Mesenchymal stem cell (in vitro differentiated cells and primary cell): ENCODE measurements at regions not wholly inside any gene's neighbourhood (a gene's known extent, or its start where the extent isn't known, plus 50 kb on each side); places are given as distances from the start of the nearest gene placed in this dataset.

Experiments used
- DNase-seq: peaks from one replicate; pipeline ENCODE4 v3.0.0-alpha.2; 2013
- H2AFZ ChIP-seq: one replicate; pipeline ENCODE4 v1.6.1; 2013; ENCODE audit warnings: low read depth, mild to moderate bottlenecking, control low read depth, inconsistent platforms, low read length, moderate library complexity
- H2AK5ac ChIP-seq: 2 replicates; pipeline ENCODE4 v1.6.1; 2013; ENCODE audit warnings: low read length, moderate library complexity, mild to moderate bottlenecking, inconsistent platforms; ENCODE audit not compliant: severe bottlenecking
- H2BK120ac ChIP-seq: one replicate; pipeline ENCODE4 v1.6.1; 2013; ENCODE audit warnings: low read depth, mild to moderate bottlenecking, inconsistent platforms, low read length, moderate library complexity
- H2BK12ac ChIP-seq, 2 experiments: one replicate each; pipeline ENCODE4 v1.6.1; 2013; ENCODE audit warnings: inconsistent platforms in 2 of 2, low read length in 2 of 2, mild to moderate bottlenecking in 2 of 2, moderate library complexity in 2 of 2, control low read depth in 1 of 2
- H2BK15ac ChIP-seq: one replicate; pipeline ENCODE4 v1.6.1; 2013; ENCODE audit warnings: mild to moderate bottlenecking, low read depth, inconsistent platforms; ENCODE audit not compliant: poor library complexity, severe bottlenecking
- H2BK5ac ChIP-seq: 2 replicates; pipeline ENCODE4 v1.6.1; 2013; ENCODE audit warnings: low read depth, mild to moderate bottlenecking, low read length, control low read depth, inconsistent platforms; ENCODE audit not compliant: poor library complexity, severe bottlenecking
- H3K14ac ChIP-seq, 2 experiments: one replicate each; pipeline ENCODE4 v1.6.1; 2013; ENCODE audit warnings: inconsistent platforms in 2 of 2, low read length in 2 of 2, control low read depth in 1 of 2, mild to moderate bottlenecking in 1 of 2, moderate library complexity in 1 of 2
- H3K18ac ChIP-seq, 2 experiments: one replicate each; pipeline ENCODE4 v1.6.1; 2013; ENCODE audit warnings: inconsistent platforms in 2 of 2, low read length in 2 of 2, control low read depth in 1 of 2, low read depth in 1 of 2, mild to moderate bottlenecking in 1 of 2
- H3K23ac ChIP-seq, 2 experiments: one replicate each; pipeline ENCODE4 v1.6.1; 2013; ENCODE audit warnings: inconsistent platforms in 2 of 2, low read length in 2 of 2, mild to moderate bottlenecking in 2 of 2, moderate library complexity in 2 of 2, control low read depth in 1 of 2
- H3K27ac ChIP-seq: 2 replicates; pipeline ENCODE4 v1.5.1; 2013; ENCODE audit warnings: mild to moderate bottlenecking, moderate library complexity, low read length, control low read depth, inconsistent platforms; ENCODE audit not compliant: poor library complexity, severe bottlenecking
- H3K27me3 ChIP-seq, 2 experiments: 2 replicates each; pipeline versions ENCODE4 v1.6.1 to v1.7.0; 2013; ENCODE audit warnings: low read length in 2 of 2, mild to moderate bottlenecking in 2 of 2, moderate library complexity in 2 of 2, control low read depth in 1 of 2, inconsistent platforms in 1 of 2; ENCODE audit not compliant: control insufficient read depth in 1 of 2, insufficient read depth in 1 of 2
- H3K36me3 ChIP-seq, 2 experiments: 2 replicates each; pipeline versions ENCODE4 v1.6.1 to v1.7.0; 2013; ENCODE audit warnings: low read length in 2 of 2, control low read depth in 1 of 2, inconsistent platforms in 1 of 2, low read depth in 1 of 2, mild to moderate bottlenecking in 1 of 2; ENCODE audit not compliant: insufficient read depth in 2 of 2, control insufficient read depth in 1 of 2
- H3K4ac ChIP-seq, 2 experiments: one replicate each; pipeline ENCODE4 v1.6.1; 2013; ENCODE audit warnings: inconsistent platforms in 2 of 2, low read length in 2 of 2, mild to moderate bottlenecking in 2 of 2, moderate library complexity in 2 of 2, control low read depth in 1 of 2, low read depth in 1 of 2
- H3K4me1 ChIP-seq: 2 replicates; pipeline ENCODE4 v1.6.1; 2013; ENCODE audit warnings: low read depth, low read length, control low read depth; ENCODE audit not compliant: control insufficient read depth, insufficient read depth
- H3K4me2 ChIP-seq: 2 replicates; pipeline ENCODE4 v1.6.1; 2013; ENCODE audit warnings: low read length, mild to moderate bottlenecking, inconsistent platforms; ENCODE audit not compliant: poor library complexity, severe bottlenecking
- H3K4me3 ChIP-seq, 2 experiments: 2 replicates each; pipeline versions ENCODE4 v1.5.1 to v1.7.0; 2013; ENCODE audit warnings: low read length in 2 of 2, mild to moderate bottlenecking in 2 of 2, control low read depth in 1 of 2, low read depth in 1 of 2; ENCODE audit not compliant: insufficient read depth in 1 of 2
- H3K79me1 ChIP-seq: replicated peaks from 2 replicates; pipeline ENCODE4 v1.6.1; 2013; ENCODE audit warnings: mild to moderate bottlenecking, control low read depth, low read length, inconsistent platforms; ENCODE audit not compliant: poor library complexity, severe bottlenecking
- H3K9ac ChIP-seq: 2 replicates; pipeline ENCODE4 v1.7.0; 2013; ENCODE audit warnings: mild to moderate bottlenecking, low read length, moderate library complexity
- H3K9me3 ChIP-seq: 2 replicates; pipeline ENCODE4 v1.7.0; 2013; ENCODE audit warnings: mild to moderate bottlenecking, low read length; ENCODE audit not compliant: control insufficient read depth
- H4K8ac ChIP-seq: one replicate; pipeline ENCODE4 v1.6.1; 2013; ENCODE audit warnings: inconsistent platforms, mild to moderate bottlenecking, low read length, moderate library complexity
- H4K91ac ChIP-seq: one replicate; pipeline ENCODE4 v1.6.1; 2013; ENCODE audit warnings: mild to moderate bottlenecking, low read length, inconsistent platforms
- WGBS: methylation state at CpG from one replicate; pipeline ENCODE4 v1.1.7; 2013; ENCODE audit warnings: mixed read lengths; 5-methylcytosine and 5-hydroxymethylcytosine counted together

DNA sequence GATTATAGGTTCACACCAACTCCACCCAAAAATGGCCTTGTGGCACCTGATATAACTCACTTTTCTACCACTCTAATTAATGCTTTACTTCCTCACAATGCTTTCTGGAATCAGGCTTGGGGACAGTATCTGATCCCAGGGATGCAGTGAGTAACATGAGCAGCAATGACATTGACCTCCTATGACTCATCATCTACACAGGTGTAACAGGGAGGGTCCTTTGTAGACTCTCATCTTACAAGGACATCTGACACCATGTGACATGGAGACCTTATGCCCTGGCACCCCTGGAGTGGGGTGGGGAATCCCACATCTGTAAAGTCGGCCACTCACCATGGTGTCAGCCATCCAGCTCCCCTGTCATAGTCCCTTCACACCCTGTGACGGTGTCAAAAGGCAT, 586.4 kb downstream of the MED13L start:
- H3K18ac ChIP-seq, result no peak overlapping the region
- H2BK12ac ChIP-seq, result no peak overlapping the region
- no peak overlapping the region for H3K4ac ChIP-seq
- no peak overlapping the region for H2BK15ac ChIP-seq
- no peak overlapping the region for H2BK5ac ChIP-seq
- H3K4me1 ChIP-seq, result no peaks in the 10 kb centered on the region
- no peak for DNase-seq
- H2AK5ac ChIP-seq, result no peak overlapping the region
- H3K9me3 ChIP-seq, result no peaks in the 10 kb centered on the region
- no peak overlapping the region for H3K4me2 ChIP-seq
- no peak overlapping the region for H3K23ac ChIP-seq
- 80% methylated on average over 2 of the region's 2 CpGs for WGBS
- no peak overlapping the region for H3K4me3 ChIP-seq
- H4K8ac ChIP-seq, result no peak overlapping the region
- H3K36me3 ChIP-seq, result no peaks in the 10 kb centered on the region
- no peaks in the 10 kb centered on the region for H3K79me1 ChIP-seq
- H3K9ac ChIP-seq, result no peak overlapping the region
- no peaks in the 10 kb centered on the region for H3K27me3 ChIP-seq
- no peak overlapping the region for H4K91ac ChIP-seq
- no peak overlapping the region for H3K27ac ChIP-seq
- no peak overlapping the region for H2BK120ac ChIP-seq
- H3K14ac ChIP-seq, result no peak overlapping the region
- H2AFZ ChIP-seq, result no peak overlapping the region

- Histone ChIP-seq H2AFZ (no peak overlapping the region), H3K36me3 (no peaks in the 10 kb centered on the region), H3K14ac (no peak overlapping the region), H2BK15ac (no peak overlapping the region), H3K4me3 (no peak overlapping the region), H3K4me2 (no peak overlapping the region), H2BK5ac (no peak overlapping the region), H4K91ac (no peak overlapping the region), H3K79me1 (no peaks in the 10 kb centered on the region), H4K8ac (no peak overlapping the region), H2BK12ac (no peak overlapping the region), H3K27me3 (no peaks in the 10 kb centered on the region), H3K18ac (no peak overlapping the region), H3K9ac (no peak overlapping the region), H3K4me1 (no peaks in the 10 kb centered on the region), H3K4ac (no peak overlapping the region), H2AK5ac (no peak overlapping the region), H2BK120ac (no peak overlapping the region), H3K27ac (no peak overlapping the region), H3K9me3 (no peaks in the 10 kb centered on the region), H3K23ac (no peak overlapping the region)
- WGBS, result 2% methylated on average over 4 of the region's 8 CpGs
- peak; percentile 29 for DNase-seq
These were observed 590.4 kb downstream of the MED13L start for GRCh38 chr12:115687094-115687493.

GRCh38 chr12:115683240-115683780, 594.2 kb downstream of the MED13L start:
- Histone ChIP-seq H3K14ac (no peak overlapping the region), H3K18ac (no peak overlapping the region), H3K36me3 (no peaks in the 10 kb centered on the region), H3K4ac (no peak overlapping the region), H3K23ac (no peak overlapping the region), H4K91ac (no peak overlapping the region), H2AFZ (no peak overlapping the region), H3K27ac (no peak overlapping the region), H3K9me3 (no peaks in the 10 kb centered on the region), H3K4me1 (no peaks in the 10 kb centered on the region), H3K9ac (no peak overlapping the region), H2BK12ac (no peak overlapping the region), H3K4me2 (no peak overlapping the region), H2AK5ac (no peak overlapping the region), H2BK5ac (no peak overlapping the region), H3K79me1 (no peaks in the 10 kb centered on the region), H3K4me3 (no peak overlapping the region), H2BK15ac (no peak overlapping the region), H4K8ac (no peak overlapping the region), H3K27me3 (no peaks in the 10 kb centered on the region), H2BK120ac (no peak overlapping the region)
- WGBS, result 79% methylated on average over 5 of the region's 5 CpGs
- DNase-seq, result no peak

DNA sequence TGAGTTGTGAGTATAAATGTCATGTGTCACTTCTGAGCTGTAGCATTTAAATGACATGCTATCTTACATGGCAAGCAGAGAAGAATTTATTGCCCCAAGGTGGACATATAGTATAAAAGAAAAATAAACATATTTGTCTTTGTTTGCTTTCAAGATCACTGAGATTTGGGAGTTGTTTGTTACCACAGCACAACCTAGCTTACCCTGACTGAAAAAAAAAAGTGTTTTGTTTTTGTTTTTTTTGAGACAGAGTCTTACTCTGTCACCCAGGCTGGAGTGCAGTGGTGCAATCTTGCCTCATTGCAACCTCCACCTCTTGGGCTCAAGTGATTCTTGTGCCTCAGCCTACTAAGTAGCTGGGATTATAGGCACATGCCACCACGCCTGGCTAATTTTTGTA, 596.5 kb downstream of the MED13L start:
- Histone ChIP-seq H3K79me1 (no peaks in the 10 kb centered on the region), H3K27me3 (no peaks in the 10 kb centered on the region), H3K4ac (no peak overlapping the region), H2BK12ac (no peak overlapping the region), H2BK15ac (no peak overlapping the region), H4K91ac (no peak overlapping the region), H3K27ac (no peak overlapping the region), H3K18ac (no peak overlapping the region), H3K4me1 (no peaks in the 10 kb centered on the region), H3K4me2 (no peak overlapping the region), H3K14ac (no peak overlapping the region), H3K23ac (no peak overlapping the region), H3K9me3 (no peaks in the 10 kb centered on the region), H2AFZ (no peak overlapping the region), H2BK120ac (no peak overlapping the region), H3K4me3 (no peak overlapping the region), H4K8ac (no peak overlapping the region), H2BK5ac (no peak overlapping the region), H2AK5ac (no peak overlapping the region), H3K36me3 (no peaks in the 10 kb centered on the region), H3K9ac (no peak overlapping the region)
- no peak for DNase-seq
- WGBS, result 100% methylated on average over 1 of the region's 1 CpG
